Left lung (tissue), 4 donors: ENCODE measurements at regions not wholly inside any gene's neighbourhood (a gene's known extent, or its start where the extent isn't known, plus 50 kb on each side); places are given as distances from the start of the nearest gene placed in this dataset.

Experiments
- ATAC-seq: fragments of 200-7000 bp; cut with Tn5 transposase; one replicate; pipeline ENCODE4 v1.9.1; 2020; ENCODE audit warnings: moderate library complexity
- DNase-seq, 4 donors: peaks; one replicate each; pipeline ENCODE4 v3.0.0-alpha.2; 2013 to 2020
- H3K27ac ChIP-seq, 2 donors: fragments of 200-600 bp; sonication (generic) in 1 of 2; one replicate each; pipeline versions ENCODE4 v1.5.0 to v1.8.0; 2020 to 2021
- H3K27me3 ChIP-seq, 2 donors: fragments of 200-600 bp; sonication (generic) in 1 of 2; one replicate each; pipeline versions ENCODE4 v1.5.0 to v1.8.0; 2020 to 2021
- H3K36me3 ChIP-seq, 2 donors: fragments of 200-600 bp; sonication (generic) in 1 of 2; one replicate each; pipeline versions ENCODE4 v1.5.0 to v1.8.0; 2020 to 2021
- H3K4me1 ChIP-seq, 2 donors: fragments of 200-600 bp; one replicate each; pipeline ENCODE4 v1.8.0; 2021
- H3K4me3 ChIP-seq, 2 donors: fragments of 200-600 bp; sonication (generic) in 1 of 2; one replicate each; pipeline versions ENCODE4 v1.5.0 to v1.8.0; 2020 to 2021; ENCODE audit warnings: mild to moderate bottlenecking in 1 of 2
- H3K9me3 ChIP-seq, 2 donors: fragments of 200-600 bp; sonication (generic) in 1 of 2; one replicate each; pipeline versions ENCODE4 v1.5.0 to v1.8.0; 2020 to 2021
- intact Hi-C, 2 donors: fragments of 100-400 bp; cut with DNase I; formaldehyde crosslinking; loops; one replicate each; pipeline versions ENCODE4 v1.11.2 to v1.14.2; 2022
- microRNA-seq, 2 donors: library from miRNA; unstranded; fragments of <30 nt; microRNA quantifications; one replicate each; pipeline ENCODE4, GENCODE V29; 2019
- TF ChIP-seq, protein P1 (sequence below), 2 donors: fragments of 200-600 bp; sonication (generic) in 1 of 2; IDR thresholded peaks; one replicate each; pipeline versions ENCODE4 v1.5.0 to v1.8.0; 2021; ENCODE audit warnings: antibody characterized with exemption in 2 of 2
- donor health status: DM: no; HTN: yes; CAD: no.
- donor health status: DM: no; HTN: no; CAD: no.

DNA sequence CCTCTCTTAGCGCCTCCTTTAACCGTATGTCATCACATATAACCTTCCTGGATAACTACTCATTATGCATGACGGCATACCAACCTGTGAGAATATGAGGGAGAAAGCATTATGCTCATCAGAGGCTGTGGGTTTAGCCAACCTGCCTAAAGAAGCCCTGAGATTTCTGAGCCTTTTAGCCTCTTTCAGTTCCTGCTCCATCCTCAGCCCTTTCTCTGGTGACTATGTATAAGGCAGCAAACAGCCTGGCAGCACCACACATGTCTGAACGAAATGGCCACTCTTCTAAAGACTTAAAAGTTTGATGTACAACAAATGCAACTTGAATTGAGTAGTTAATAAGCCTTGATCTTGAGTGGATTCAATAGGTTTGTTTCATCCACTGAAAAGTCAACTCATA is 64.8 kb upstream of the SOX5 start:
- intact Hi-C loops, result no loop called here
- H3K27ac ChIP-seq, result no peak overlapping the region
- ATAC-seq, result no peak

DNA sequence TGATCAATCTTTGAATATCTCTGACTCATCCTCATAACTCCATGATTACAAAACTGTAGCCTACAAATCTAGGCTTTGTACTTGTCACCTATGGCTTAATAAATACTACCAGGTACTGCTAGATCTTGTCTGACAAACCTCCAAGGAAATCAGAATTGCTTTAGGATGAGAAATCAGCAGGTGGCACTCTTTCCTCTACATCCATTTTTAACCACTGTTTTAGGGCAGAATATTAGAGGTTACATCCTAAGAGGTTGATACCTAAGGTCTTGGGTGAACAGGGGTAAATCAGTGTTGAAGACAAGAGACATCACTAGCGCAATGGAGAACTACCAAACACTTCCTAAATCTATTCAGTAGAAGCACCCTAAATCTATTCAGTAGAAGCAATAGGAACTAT is 63.1 kb upstream of the SOX5 start:
- no peak overlapping the region for H3K27ac ChIP-seq
- intact Hi-C loops, result no loop called here
- no peaks in the 10 kb centered on the region for H3K9me3 ChIP-seq
- H3K4me1 ChIP-seq, result no peaks in the 10 kb centered on the region
- ATAC-seq (no peak), DNase-seq (no peak)
- TF ChIP-seq, protein P1, sequence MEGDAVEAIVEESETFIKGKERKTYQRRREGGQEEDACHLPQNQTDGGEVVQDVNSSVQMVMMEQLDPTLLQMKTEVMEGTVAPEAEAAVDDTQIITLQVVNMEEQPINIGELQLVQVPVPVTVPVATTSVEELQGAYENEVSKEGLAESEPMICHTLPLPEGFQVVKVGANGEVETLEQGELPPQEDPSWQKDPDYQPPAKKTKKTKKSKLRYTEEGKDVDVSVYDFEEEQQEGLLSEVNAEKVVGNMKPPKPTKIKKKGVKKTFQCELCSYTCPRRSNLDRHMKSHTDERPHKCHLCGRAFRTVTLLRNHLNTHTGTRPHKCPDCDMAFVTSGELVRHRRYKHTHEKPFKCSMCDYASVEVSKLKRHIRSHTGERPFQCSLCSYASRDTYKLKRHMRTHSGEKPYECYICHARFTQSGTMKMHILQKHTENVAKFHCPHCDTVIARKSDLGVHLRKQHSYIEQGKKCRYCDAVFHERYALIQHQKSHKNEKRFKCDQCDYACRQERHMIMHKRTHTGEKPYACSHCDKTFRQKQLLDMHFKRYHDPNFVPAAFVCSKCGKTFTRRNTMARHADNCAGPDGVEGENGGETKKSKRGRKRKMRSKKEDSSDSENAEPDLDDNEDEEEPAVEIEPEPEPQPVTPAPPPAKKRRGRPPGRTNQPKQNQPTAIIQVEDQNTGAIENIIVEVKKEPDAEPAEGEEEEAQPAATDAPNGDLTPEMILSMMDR (IDR thresholded peaks at IDR 0.05), result no peak
- H3K4me3 ChIP-seq, result no peak overlapping the region
- H3K36me3 ChIP-seq, result no peaks in the 10 kb centered on the region
- no peaks in the 10 kb centered on the region for H3K27me3 ChIP-seq

More for the DNA sequence above, 64.8 kb upstream of the SOX5 start:
- TF ChIP-seq, protein P1 (IDR thresholded peaks at IDR 0.05), result no peak
- H3K9me3 ChIP-seq, result no peaks in the 10 kb centered on the region
- no peak for DNase-seq
- no peaks in the 10 kb centered on the region for H3K27me3 ChIP-seq
- no peaks in the 10 kb centered on the region for H3K36me3 ChIP-seq
- H3K4me1 ChIP-seq, result no peaks in the 10 kb centered on the region
- H3K4me3 ChIP-seq, result no peak overlapping the region

DNA sequence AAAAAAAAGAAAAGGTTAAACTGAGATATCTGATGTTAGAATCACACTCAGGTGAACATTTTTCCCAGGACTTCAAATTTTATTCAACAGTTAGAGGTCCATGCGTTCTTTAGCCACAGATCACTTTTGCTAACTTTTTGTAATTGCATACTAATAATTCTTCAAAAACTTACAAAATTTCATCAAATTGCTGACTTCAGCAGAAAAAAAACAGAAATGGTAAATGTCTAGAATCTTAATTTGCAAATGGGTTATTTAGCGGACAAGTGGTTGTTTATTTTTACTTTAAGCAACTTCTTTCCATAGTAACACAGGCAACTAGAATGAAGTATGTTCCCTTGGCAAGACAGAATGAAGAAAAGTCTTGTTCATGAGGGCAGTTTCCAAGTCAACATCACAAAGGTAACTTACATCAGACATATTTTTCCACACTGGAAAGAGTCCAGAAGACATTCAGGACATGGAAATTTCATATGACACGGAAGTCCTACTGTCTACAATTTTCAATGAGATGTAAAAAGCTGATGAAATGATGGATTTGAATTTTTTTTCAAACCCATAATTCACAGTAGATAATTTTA is 62.5 kb upstream of the SOX5 start:
- Histone ChIP-seq H3K27me3 (no peaks in the 10 kb centered on the region), H3K4me3 (no peak overlapping the region), H3K9me3 (no peaks in the 10 kb centered on the region), H3K36me3 (no peaks in the 10 kb centered on the region), H3K27ac (no peak overlapping the region), H3K4me1 (no peaks in the 10 kb centered on the region)
- no peak for ATAC-seq
- TF ChIP-seq, protein P1 (IDR thresholded peaks at IDR 0.05), result no peak
- intact Hi-C loops, result no loop called here
- DNase-seq, result no peak

DNA sequence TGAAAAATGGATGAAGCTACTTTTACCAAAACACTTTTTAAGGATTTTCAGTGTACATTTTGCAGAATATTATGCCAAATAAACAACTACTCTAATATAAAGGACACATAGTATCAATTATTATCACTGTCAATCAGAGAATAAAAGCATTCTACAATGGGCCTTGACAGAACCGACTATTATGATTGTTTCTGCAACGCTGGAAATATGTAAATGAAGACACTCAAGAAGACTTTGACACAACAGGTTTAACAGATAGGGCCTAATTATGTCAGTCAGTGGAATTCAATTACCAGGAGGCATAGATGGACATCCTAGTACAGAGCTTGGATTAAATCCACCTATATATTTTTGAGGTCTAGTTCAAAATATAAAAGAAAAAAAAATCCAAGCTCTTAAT is 58.7 kb upstream of the SOX5 start:
- intact Hi-C loops, result no loop called here
- TF ChIP-seq, protein P1 (IDR thresholded peaks at IDR 0.05), result no peak
- H3K9me3 ChIP-seq, result no peaks in the 10 kb centered on the region
- no peaks in the 10 kb centered on the region for H3K27me3 ChIP-seq
- no peak for DNase-seq
- H3K27ac ChIP-seq, result no peak overlapping the region
- no peak for ATAC-seq
- no peaks in the 10 kb centered on the region for H3K4me1 ChIP-seq
- no peaks in the 10 kb centered on the region for H3K36me3 ChIP-seq
- no peak overlapping the region for H3K4me3 ChIP-seq

Small RNAs in the stretch of these regions (microRNA-seq; reads per million reads assigned to microRNA genes)
- gene MIR920, result 0 reads per million in 2 donors
